NCI-H524 (cell line): ENCODE measurements at regions not wholly inside any gene's neighbourhood (a gene's known extent, or its start where the extent isn't known, plus 50 kb on each side); places are given as distances from the start of the nearest gene placed in this dataset.

Source experiments
- DNase-seq, 2 experiments: peaks; one replicate each; lab custom pipeline; 2025; lab: John Stamatoyannopoulos, UW

GRCh38 chr2:136468799-136469369 lies 296.5 kb upstream of the THSD7B start:
- DNase-seq, result no peak

GRCh38 chr2:136452528-136452927 lies 312.8 kb upstream of the THSD7B start:
- DNase-seq, result no peak

GRCh38 chr2:136448986-136449780 lies 316.2 kb upstream of the THSD7B start:
- no peak for DNase-seq

GRCh38 chr2:136448432-136448831 lies 316.9 kb upstream of the THSD7B start:
- peak; percentile 5 to 24 for DNase-seq

GRCh38 chr2:136444323-136444722 lies 321.0 kb upstream of the THSD7B start:
- DNase-seq, result no peak

GRCh38 chr2:136443661-136444060 lies 321.7 kb upstream of the THSD7B start:
- no peak for DNase-seq

- no peak for DNase-seq
These were observed 323.2 kb upstream of the THSD7B start for GRCh38 chr2:136441979-136442714.

GRCh38 chr2:136439064-136439676 lies 321.2 kb upstream of the CXCR4 start:
- DNase-seq, result peak; percentile 45 to 92

- no peak for DNase-seq
These were observed 319.5 kb upstream of the CXCR4 start for GRCh38 chr2:136437461-136437860.

- DNase-seq, result peak in 1 of 2 experiments; percentile 55
These were observed 319.0 kb upstream of the CXCR4 start for GRCh38 chr2:136436936-136437335.

- no peak for DNase-seq
These were observed 316.3 kb upstream of the CXCR4 start for GRCh38 chr2:136434251-136434715.

- DNase-seq, result peak in 1 of 2 experiments; percentile 5
These were observed 315.3 kb upstream of the CXCR4 start for GRCh38 chr2:136433261-136433660.

GRCh38 chr2:136424112-136424511 lies 306.2 kb upstream of the CXCR4 start:
- DNase-seq, result peak in 1 of 2 experiments; percentile 21

- DNase-seq, result peak; percentile 68 to 87
These were observed 305.6 kb upstream of the CXCR4 start for GRCh38 chr2:136423516-136423996.

GRCh38 chr2:136422512-136422911 lies 304.6 kb upstream of the CXCR4 start:
- no peak for DNase-seq

- no peak for DNase-seq
These were observed 302.4 kb upstream of the CXCR4 start for GRCh38 chr2:136420346-136420745.

GRCh38 chr2:136411946-136412345 lies 294.0 kb upstream of the CXCR4 start:
- DNase-seq, result no peak

GRCh38 chr2:136410673-136411072 lies 292.7 kb upstream of the CXCR4 start:
- no peak for DNase-seq

- no peak for DNase-seq
These were observed 290.8 kb upstream of the CXCR4 start for GRCh38 chr2:136408795-136409194.

GRCh38 chr2:136407952-136408318 lies 290.0 kb upstream of the CXCR4 start:
- DNase-seq, result no peak

GRCh38 chr2:136407117-136407951 lies 289.4 kb upstream of the CXCR4 start:
- DNase-seq, result peak in 1 of 2 experiments; percentile 55
